HepG2 (cell line): ENCODE measurements at regions not wholly inside any gene's neighbourhood (a gene's known extent, or its start where the extent isn't known, plus 50 kb on each side); places are given as distances from the start of the nearest gene placed in this dataset.

Experiments
- ATAC-seq: fragments of 200-7000 bp; cut with Tn5 transposase; 3 replicates; pipeline ENCODE4 v1.9.1; 2020; ENCODE audit warnings: mild to moderate bottlenecking, moderate library complexity
- BruUV-seq: library from RNA; stranded (reverse); fragments of 400-500 nt; replicated peaks from 2 replicates; lab custom pipeline; 2021; lab: Mats Ljungman, UMichigan
- CTCF ChIA-PET: fragments of 300-600 bp; formaldehyde crosslinking; extraction: SDS; loops from one replicate; lab custom pipeline; 2021; ENCODE audit warnings: low total read pairs, inconsistent platforms, low intra/inter-chr PET ratio; lab: Yijun Ruan, JAX
- POLR2A ChIA-PET: fragments of 350-600 bp; sonication (Branson Sonifier 250); formaldehyde crosslinking; loops from one replicate; lab custom pipeline; 2020; ENCODE audit warnings: antibody characterized with exemption, inconsistent platforms; lab: Yijun Ruan, JAX
- DNase-seq: peaks from one replicate; pipeline ENCODE4 v3.0.0-alpha.2; 2015; ENCODE audit warnings: low spot score
- FAIRE-seq: peaks from 3 replicates; lab custom pipeline; 2011; peaks lifted over from hg19 to GRCh38; lab: Jason Lieb, UNC
- H2AFZ ChIP-seq: one replicate; pipeline ENCODE4 v1.6.1; 2011; ENCODE audit warnings: low read length, inconsistent platforms
- H3K27ac ChIP-seq: fragments of 300-600 bp; 3 replicates; pipeline ENCODE4 v1.8.0; 2011; ENCODE audit warnings: mixed run types, mild to moderate bottlenecking, mixed read lengths, low read length, inconsistent platforms; ENCODE audit not compliant: insufficient read depth; ENCODE audit errors: extremely low read length
- H3K27me3 ChIP-seq, 2 experiments: fragments of 200-600 bp in 1 of 2; 2 replicates in 1 of 2; 3 replicates in 1 of 2; pipeline versions ENCODE4 v1.6.0 to v1.8.0; 2011; ENCODE audit warnings: low read length in 2 of 2, mild to moderate bottlenecking in 2 of 2, moderate library complexity in 2 of 2, inconsistent platforms in 1 of 2; ENCODE audit not compliant: insufficient read depth in 2 of 2, control insufficient read depth in 1 of 2
- H3K36me3 ChIP-seq, 2 experiments: fragments of 200-600 bp in 1 of 2; replicated peaks in 1 of 2; 2 replicates in 1 of 2; 3 replicates in 1 of 2; pipeline versions ENCODE4 v1.5.1 to v1.8.0; 2011; ENCODE audit warnings: low read length in 2 of 2, inconsistent platforms in 1 of 2; ENCODE audit not compliant: insufficient read depth in 2 of 2, control insufficient read depth in 1 of 2
- H3K4me1 ChIP-seq: 2 replicates; pipeline ENCODE4 v1.5.1; 2012; ENCODE audit warnings: low read length, inconsistent platforms; ENCODE audit not compliant: insufficient read depth
- H3K4me2 ChIP-seq: 2 replicates; pipeline ENCODE4 v1.6.0; 2011; ENCODE audit warnings: low read depth, low read length, inconsistent platforms
- H3K4me3 ChIP-seq, 3 experiments: fragments of 200-600 bp in 1 of 3; sonication (generic), shearing (Covaris generic) in 1 of 3; replicated peaks in 1 of 3; 2 replicates each; pipeline ENCODE4 v1.5.1; 2011 to 2016; ENCODE audit warnings: low read length in 3 of 3, inconsistent platforms in 2 of 3, low read depth in 2 of 3, mild to moderate bottlenecking in 2 of 3, control low read depth in 1 of 3, mixed read lengths in 1 of 3; ENCODE audit not compliant: insufficient read depth in 1 of 3
- H3K79me2 ChIP-seq: one replicate; pipeline ENCODE4 v1.6.1; 2011; ENCODE audit warnings: low read length, inconsistent platforms; ENCODE audit not compliant: insufficient read depth
- H3K9ac ChIP-seq: 2 replicates; pipeline ENCODE4 v1.6.0; 2011; ENCODE audit warnings: mild to moderate bottlenecking, low read depth, low read length, inconsistent platforms; ENCODE audit not compliant: insufficient read depth
- H3K9me3 ChIP-seq: 2 replicates; pipeline ENCODE4 v1.5.1; 2012; ENCODE audit warnings: mild to moderate bottlenecking, low read length
- H4K20me1 ChIP-seq: 2 replicates; pipeline ENCODE4 v1.6.0; 2011; ENCODE audit warnings: inconsistent platforms, mild to moderate bottlenecking, low read length, moderate library complexity; ENCODE audit not compliant: insufficient read depth
- E2F5 ChIP-seq: sonication (generic); formaldehyde crosslinking; conservative IDR thresholded peaks from 2 replicates; pipeline ENCODE4 v1.4.0; 2020; ENCODE audit warnings: missing genetic modification reagents
- ELF4 ChIP-seq: sonication (generic); formaldehyde crosslinking; IDR thresholded peaks from 2 replicates; pipeline ENCODE4 v1.5.0; 2020; ENCODE audit warnings: missing genetic modification reagents, mild to moderate bottlenecking, moderate library complexity, borderline replicate concordance
- IKZF1 ChIP-seq: fragments of 450-650 bp; IDR thresholded peaks from 2 replicates; pipeline ENCODE4 v1.7.1; 2016
- JUND ChIP-seq: sonication (generic); formaldehyde crosslinking; IDR thresholded peaks from 2 replicates; pipeline ENCODE4 v1.8.0; 2022; ENCODE audit warnings: mild to moderate bottlenecking, missing genetic modification reagents
- MAFK ChIP-seq, 2 experiments: IDR thresholded peaks in 1 of 2; conservative IDR thresholded peaks in 1 of 2; 2 replicates each; pipeline ENCODE4 v1.6.1; 2011; ENCODE audit warnings: improper control_type of control experiment in 2 of 2, low read length in 2 of 2
- RBM22 ChIP-seq: fragments of 200-400 bp; formaldehyde crosslinking; optimal IDR thresholded peaks from 2 replicates; pipeline ENCODE3; 2017; ENCODE audit warnings: mild to moderate bottlenecking, low read length, moderate library complexity
- RNF2 ChIP-seq: fragments of 450-650 bp; conservative IDR thresholded peaks from 2 replicates; pipeline ENCODE4 v1.6.1; 2016; ENCODE audit warnings: low read depth
- SNRNP70 ChIP-seq: fragments of 200-400 bp; formaldehyde crosslinking; IDR thresholded peaks from 2 replicates; pipeline ENCODE4 v1.6.1; 2017; ENCODE audit warnings: mild to moderate bottlenecking, low read depth, low read length, moderate library complexity
- STAG1 ChIP-seq: sonication (generic); formaldehyde crosslinking; IDR thresholded peaks from 2 replicates; pipeline ENCODE4 v1.4.0; 2020; ENCODE audit warnings: missing genetic modification reagents
- TAF1 ChIP-seq: sonication (generic); formaldehyde crosslinking; IDR thresholded peaks from 2 replicates; pipeline ENCODE4 v1.4.0; 2020; ENCODE audit warnings: missing genetic modification reagents
- ZBTB20 ChIP-seq: sonication (generic); formaldehyde crosslinking; IDR thresholded peaks from 2 replicates; pipeline ENCODE4 v1.8.1; 2023; ENCODE audit warnings: missing genetic modification reagents, low read depth, mild to moderate bottlenecking, borderline replicate concordance
- ZBTB7B ChIP-seq: sonication (generic); formaldehyde crosslinking; IDR thresholded peaks from 2 replicates; pipeline ENCODE4 v1.4.0; 2020; ENCODE audit warnings: missing genetic modification reagents
- ZMYM3 ChIP-seq: sonication (generic); formaldehyde crosslinking; IDR thresholded peaks from 2 replicates; pipeline ENCODE4 v1.5.1; 2020; ENCODE audit warnings: mild to moderate bottlenecking, missing genetic modification reagents
- ZNF326 ChIP-seq: sonication (generic); formaldehyde crosslinking; IDR thresholded peaks from 2 replicates; pipeline ENCODE4 v1.4.0; 2020; ENCODE audit warnings: missing genetic modification reagents, borderline replicate concordance
- WGBS: methylation state at CpG from one replicate; pipeline ENCODE4 v1.1.6; 2017; ENCODE audit warnings: low lambda C conversion rate; 5-methylcytosine and 5-hydroxymethylcytosine counted together
- in situ Hi-C: cut with HindIII; loops from 2 replicates; pipeline ENCODE4 v1.10.0; 2017; ENCODE audit warnings: low pct_unique_long_range_greater_than_20kb; ENCODE audit not compliant: extremely low pct_ligation_motif_present
- intact Hi-C: fragments of 100-400 bp; cut with micrococcal nuclease; formaldehyde crosslinking; loops from one replicate; pipeline ENCODE4 v1.10.0; 2022; ENCODE audit not compliant: unreplicated experiment
- TF ChIP-seq, protein P1 (sequence below): sonication (generic); formaldehyde crosslinking; IDR thresholded peaks from 2 replicates; pipeline ENCODE4 v1.4.0; 2020; ENCODE audit warnings: low read depth, missing genetic modification reagents
- TF ChIP-seq, protein P2 (sequence below): IDR thresholded peaks from 2 replicates; pipeline ENCODE4 v1.6.1; 2016; ENCODE audit warnings: missing biosample characterization, missing genetic modification reagents, low read depth

DNA sequence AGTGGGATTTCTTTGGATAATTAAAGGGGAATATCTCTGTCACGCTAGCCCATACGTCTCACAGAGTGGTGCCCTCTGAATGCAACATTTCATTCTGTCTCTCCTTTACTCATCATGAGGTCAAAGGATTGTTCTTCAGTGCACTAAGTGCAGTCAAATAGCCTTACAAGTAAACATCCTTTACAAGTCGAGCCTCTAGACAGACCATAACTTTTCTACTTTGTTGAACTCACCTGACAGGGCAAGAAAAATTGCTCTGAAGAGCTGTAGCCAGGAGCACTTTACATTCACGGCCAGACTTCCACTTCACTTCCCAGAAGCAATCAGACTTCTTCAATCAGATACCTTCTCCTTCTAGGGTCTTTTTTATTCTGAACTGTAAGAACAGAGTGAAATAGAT lies 768.0 kb upstream of the TMPRSS15 start (continued):
- no peak for TF ChIP-seq ZMYM3
- TF ChIP-seq TAF1 (CRISPR knock-in tag), result no peak
- no peak for TF ChIP-seq IKZF1
- no peak for TF ChIP-seq E2F5 (CRISPR knock-in tag)
- TF ChIP-seq, all 625 proteins: peak for 0

- Histone ChIP-seq H3K4me1 (no peaks in the 10 kb centered on the region), H3K9ac (no peak overlapping the region), H3K27ac (no peak overlapping the region), H3K27me3 (no peaks in the 10 kb centered on the region; a peak in 1 of 5 replicates), H3K4me2 (no peak overlapping the region), H2AFZ (no peak overlapping the region), H3K9me3 (peaks cover 81% of the 10 kb centered on the region), H3K79me2 (no peaks in the 10 kb centered on the region), H3K4me3 (no peak overlapping the region), H4K20me1 (no peaks in the 10 kb centered on the region), H3K36me3 (no peaks in the 10 kb centered on the region)
- under 1% methylated on average over 3 of the region's 3 CpGs for WGBS
- CTCF ChIA-PET, result no interaction called here
- POLR2A ChIA-PET, result no interaction called here
- DNase-seq (no peak), FAIRE-seq (no peak), ATAC-seq (no peak)
- in situ Hi-C loops (no loop called here), intact Hi-C loops (no loop called here)
- BruUV-seq, result no TSS peak
- no peak for TF ChIP-seq ZBTB20
- TF ChIP-seq JUND (CRISPR knock-in tag), result no peak
- no peak for TF ChIP-seq ELF4 (CRISPR knock-in tag)
- no peak for TF ChIP-seq ZBTB7B (CRISPR knock-in tag)
- TF ChIP-seq, protein P1, sequence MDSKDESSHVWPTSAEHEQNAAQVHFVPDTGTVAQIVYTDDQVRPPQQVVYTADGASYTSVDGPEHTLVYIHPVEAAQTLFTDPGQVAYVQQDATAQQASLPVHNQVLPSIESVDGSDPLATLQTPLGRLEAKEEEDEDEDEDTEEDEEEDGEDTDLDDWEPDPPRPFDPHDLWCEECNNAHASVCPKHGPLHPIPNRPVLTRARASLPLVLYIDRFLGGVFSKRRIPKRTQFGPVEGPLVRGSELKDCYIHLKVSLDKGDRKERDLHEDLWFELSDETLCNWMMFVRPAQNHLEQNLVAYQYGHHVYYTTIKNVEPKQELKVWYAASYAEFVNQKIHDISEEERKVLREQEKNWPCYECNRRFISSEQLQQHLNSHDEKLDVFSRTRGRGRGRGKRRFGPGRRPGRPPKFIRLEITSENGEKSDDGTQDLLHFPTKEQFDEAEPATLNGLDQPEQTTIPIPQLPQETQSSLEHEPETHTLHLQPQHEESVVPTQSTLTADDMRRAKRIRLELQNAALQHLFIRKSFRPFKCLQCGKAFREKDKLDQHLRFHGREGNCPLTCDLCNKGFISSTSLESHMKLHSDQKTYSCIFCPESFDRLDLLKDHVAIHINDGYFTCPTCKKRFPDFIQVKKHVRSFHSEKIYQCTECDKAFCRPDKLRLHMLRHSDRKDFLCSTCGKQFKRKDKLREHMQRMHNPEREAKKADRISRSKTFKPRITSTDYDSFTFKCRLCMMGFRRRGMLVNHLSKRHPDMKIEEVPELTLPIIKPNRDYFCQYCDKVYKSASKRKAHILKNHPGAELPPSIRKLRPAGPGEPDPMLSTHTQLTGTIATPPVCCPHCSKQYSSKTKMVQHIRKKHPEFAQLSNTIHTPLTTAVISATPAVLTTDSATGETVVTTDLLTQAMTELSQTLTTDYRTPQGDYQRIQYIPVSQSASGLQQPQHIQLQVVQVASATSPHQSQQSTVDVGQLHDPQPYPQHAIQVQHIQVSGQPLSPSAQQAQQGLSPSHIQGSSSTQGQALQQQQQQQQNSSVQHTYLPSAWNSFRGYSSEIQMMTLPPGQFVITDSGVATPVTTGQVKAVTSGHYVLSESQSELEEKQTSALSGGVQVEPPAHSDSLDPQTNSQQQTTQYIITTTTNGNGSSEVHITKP, result no peak
- no peak for TF ChIP-seq SNRNP70
- no peak for TF ChIP-seq STAG1
- TF ChIP-seq ZNF326 (CRISPR knock-in tag), result no peak
- TF ChIP-seq RNF2, result no peak
- TF ChIP-seq, protein P2, sequence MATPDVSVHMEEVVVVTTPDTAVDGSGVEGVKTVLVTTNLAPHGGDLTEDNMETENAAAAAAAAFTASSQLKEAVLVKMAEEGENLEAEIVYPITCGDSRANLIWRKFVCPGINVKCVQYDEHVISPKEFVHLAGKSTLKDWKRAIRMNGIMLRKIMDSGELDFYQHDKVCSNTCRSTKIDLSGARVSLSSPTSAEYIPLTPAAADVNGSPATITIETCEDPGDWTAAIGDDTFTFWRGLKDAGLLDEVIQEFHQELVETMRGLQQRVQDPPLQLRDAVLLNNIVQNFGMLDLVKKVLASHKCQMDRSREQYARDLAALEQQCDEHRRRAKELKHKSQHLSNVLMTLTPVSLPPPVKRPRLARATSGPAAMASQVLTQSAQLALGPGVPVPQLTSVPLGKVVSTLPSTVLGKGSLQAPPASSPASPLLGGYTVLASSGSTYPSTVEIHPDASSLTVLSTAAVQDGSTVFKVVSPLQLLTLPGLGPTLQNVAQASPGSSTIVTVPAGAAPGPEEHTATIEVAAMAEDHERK (CRISPR knock-in tag), result no peak
- TF ChIP-seq MAFK (conservative IDR thresholded peaks at IDR 0.05 in 1 of 2, IDR thresholded peaks at IDR 0.05 in 1 of 2; ENCODE audit: low read length in 2 of 2), result no peak
- no peak for TF ChIP-seq RBM22
Measured at GRCh38 chr21:19181604-19182140, 778.1 kb upstream of the TMPRSS15 start.
